Endothelial cell (in vitro differentiated cells): ENCODE measurements at regions not wholly inside any gene's neighbourhood (a gene's known extent, or its start where the extent isn't known, plus 50 kb on each side); places are given as distances from the start of the nearest gene placed in this dataset.

Experiments
- DNase-seq: peaks from one replicate; pipeline ENCODE4 v3.0.0; 2021; ENCODE audit warnings: low spot score
- H3K27ac Mint-ChIP-seq: one replicate; pipeline ENCODE4 v1.8.0; 2021; ENCODE audit warnings: mixed read lengths, inconsistent platforms; ENCODE audit not compliant: unreplicated experiment
- H3K27me3 Mint-ChIP-seq: one replicate; pipeline ENCODE4 v1.8.0; 2021; ENCODE audit warnings: mild to moderate bottlenecking, moderate library complexity, mixed read lengths, inconsistent platforms; ENCODE audit not compliant: unreplicated experiment
- H3K36me3 Mint-ChIP-seq: one replicate; pipeline ENCODE4 v1.8.0; 2021; ENCODE audit warnings: mild to moderate bottlenecking, low read depth, mixed read lengths, inconsistent platforms; ENCODE audit not compliant: unreplicated experiment
- H3K4me1 Mint-ChIP-seq: one replicate; pipeline ENCODE4 v1.8.0; 2021; ENCODE audit warnings: mild to moderate bottlenecking, mixed read lengths, inconsistent platforms; ENCODE audit not compliant: unreplicated experiment
- H3K4me3 Mint-ChIP-seq: one replicate; pipeline ENCODE4 v1.8.0; 2021; ENCODE audit warnings: mild to moderate bottlenecking, mixed read lengths, inconsistent platforms; ENCODE audit not compliant: unreplicated experiment
- H3K9me3 Mint-ChIP-seq: one replicate; pipeline ENCODE4 v1.8.0; 2021; ENCODE audit warnings: mixed read lengths, inconsistent platforms; ENCODE audit not compliant: unreplicated experiment
- CTCF ChIP-seq: fragments of 200-600 bp; sonication (generic); IDR thresholded peaks from one replicate; pipeline ENCODE4 v1.5.0; 2021; ENCODE audit warnings: antibody characterized with exemption; ENCODE audit not compliant: unreplicated experiment

- Mint-ChIP-seq H3K36me3 (peaks cover 3% of the 10 kb centered on the region), H3K9me3 (no peaks in the 10 kb centered on the region), H3K4me1 (no peaks in the 10 kb centered on the region), H3K27me3 (no peaks in the 10 kb centered on the region), H3K27ac (no peak overlapping the region), H3K4me3 (no peak overlapping the region)
- no peak for DNase-seq
- TF ChIP-seq CTCF, result no peak
Observed at GRCh38 chrX:74231625-74232024, 72.4 kb upstream of the ZCCHC13 start.

DNA sequence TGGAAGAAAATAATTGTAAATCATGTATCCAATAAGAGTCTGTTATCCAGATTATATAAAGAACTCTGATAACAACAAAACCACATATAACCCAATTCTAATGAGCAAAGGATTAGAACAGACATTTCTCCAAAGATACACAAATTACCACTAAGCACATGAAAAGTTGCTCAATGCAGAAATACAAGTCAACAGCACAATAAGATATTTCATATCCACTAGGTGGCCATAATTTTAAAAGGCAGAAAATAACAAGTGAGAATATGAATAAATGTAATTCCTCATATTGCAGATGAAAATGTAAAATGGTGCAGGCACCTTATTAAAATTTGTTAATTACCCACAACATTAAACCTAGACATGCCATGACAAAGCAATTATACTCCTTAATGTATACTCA is 73.9 kb upstream of the ZCCHC13 start:
- no peaks in the 10 kb centered on the region for H3K9me3 Mint-ChIP-seq
- H3K36me3 Mint-ChIP-seq, result peaks cover 3% of the 10 kb centered on the region
- H3K27me3 Mint-ChIP-seq, result no peaks in the 10 kb centered on the region
- no peaks in the 10 kb centered on the region for H3K4me1 Mint-ChIP-seq
- H3K4me3 Mint-ChIP-seq, result no peak overlapping the region
- TF ChIP-seq CTCF, result no peak
- DNase-seq, result no peak
- H3K27ac Mint-ChIP-seq, result no peak overlapping the region

DNA sequence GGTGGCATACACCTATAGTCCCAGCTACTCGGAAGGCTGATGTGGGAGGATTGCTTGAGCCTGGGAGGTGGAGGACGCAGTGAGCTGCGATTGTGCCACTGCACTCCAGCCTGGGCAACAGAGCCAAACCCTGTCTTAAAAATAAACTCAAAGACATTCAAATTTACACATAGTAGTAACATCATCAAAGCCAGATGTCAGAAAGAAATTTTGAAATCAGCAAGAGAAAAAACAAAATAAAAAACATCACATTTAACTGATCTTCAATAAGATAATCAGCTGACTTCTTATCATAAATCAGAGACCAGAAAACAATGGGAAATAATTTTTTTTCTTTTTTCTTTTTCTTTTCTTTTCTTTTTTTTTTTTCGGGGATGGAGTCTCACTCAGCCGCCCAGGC is 78.9 kb upstream of the ZCCHC13 start:
- no peak for TF ChIP-seq CTCF
- no peaks in the 10 kb centered on the region for H3K9me3 Mint-ChIP-seq
- H3K4me3 Mint-ChIP-seq, result no peak overlapping the region
- H3K36me3 Mint-ChIP-seq, result peaks cover 7% of the 10 kb centered on the region
- H3K27me3 Mint-ChIP-seq, result no peaks in the 10 kb centered on the region
- H3K27ac Mint-ChIP-seq, result no peak overlapping the region
- no peak for DNase-seq
- peaks cover 14% of the 10 kb centered on the region for H3K4me1 Mint-ChIP-seq

DNA sequence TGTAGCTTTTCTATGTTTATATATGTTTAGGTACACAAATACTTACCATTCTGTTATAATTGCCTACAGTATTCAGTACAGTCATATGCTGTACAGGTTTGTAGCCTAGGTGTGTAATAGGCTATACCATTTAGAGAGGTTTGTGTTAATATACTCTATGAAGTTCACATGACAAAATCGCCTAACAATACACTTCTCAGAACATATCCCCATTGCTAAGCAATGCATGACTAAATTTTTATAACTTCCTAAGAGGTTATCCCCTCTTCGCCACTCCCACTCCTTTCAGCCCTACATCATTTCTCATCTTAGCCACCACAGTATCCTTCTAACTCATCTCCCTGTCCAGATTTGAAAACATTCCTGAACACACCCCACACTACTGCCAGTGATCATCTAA is 83.7 kb upstream of the ZCCHC13 start:
- no peak overlapping the region for H3K4me3 Mint-ChIP-seq
- peaks cover 22% of the 10 kb centered on the region for H3K36me3 Mint-ChIP-seq
- peaks cover 4% of the 10 kb centered on the region for H3K27me3 Mint-ChIP-seq
- H3K27ac Mint-ChIP-seq, result no peak overlapping the region
- peaks cover 14% of the 10 kb centered on the region for H3K4me1 Mint-ChIP-seq
- DNase-seq, result no peak
- no peaks in the 10 kb centered on the region for H3K9me3 Mint-ChIP-seq
- no peak for TF ChIP-seq CTCF

DNA sequence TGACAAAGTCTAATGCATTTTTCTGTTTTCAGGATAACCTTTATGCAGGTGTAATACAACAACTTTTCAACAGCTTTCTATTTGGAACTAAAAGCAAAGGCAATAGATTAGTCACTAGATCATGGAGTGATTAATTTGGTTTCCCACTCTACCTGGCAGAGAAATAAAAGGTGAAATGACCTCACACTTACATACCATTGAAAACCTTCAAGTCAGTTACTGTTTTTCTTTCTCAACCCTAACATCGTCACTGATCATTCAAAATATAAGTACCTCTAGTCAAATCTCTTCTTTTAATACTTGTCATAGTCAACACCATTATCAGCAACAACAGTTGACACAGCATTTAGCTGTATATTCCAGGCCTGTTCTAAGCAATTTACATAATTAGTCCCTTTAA is 85.1 kb upstream of the ZCCHC13 start:
- H3K4me3 Mint-ChIP-seq, result no peak overlapping the region
- no peaks in the 10 kb centered on the region for H3K9me3 Mint-ChIP-seq
- peaks cover 14% of the 10 kb centered on the region for H3K4me1 Mint-ChIP-seq
- TF ChIP-seq CTCF, result no peak
- DNase-seq, result no peak
- H3K36me3 Mint-ChIP-seq, result peaks cover 30% of the 10 kb centered on the region
- H3K27me3 Mint-ChIP-seq, result peaks cover 4% of the 10 kb centered on the region
- H3K27ac Mint-ChIP-seq, result no peak overlapping the region
